Jurkat, Clone E6-1 (cell line): ENCODE measurements at regions not wholly inside any gene's neighbourhood (a gene's known extent, or its start where the extent isn't known, plus 50 kb on each side); places are given as distances from the start of the nearest gene placed in this dataset.
A peak's percentile ranks its signal among the peaks of the same experiment; 100 is the strongest.

Experiments used
- DNase-seq: peaks from one replicate; pipeline ENCODE4 v3.0.0-alpha.2; 2011; ENCODE audit warnings: low read depth, low spot score
- H3K4me3 ChIP-seq: 2 replicates; pipeline ENCODE4 v1.5.1; 2011; ENCODE audit warnings: mild to moderate bottlenecking, low read length, control low read depth, moderate library complexity

- DNase-seq: no peak
Measured at GRCh38 chr14:99038431-99038820, 233.6 kb downstream of the BCL11B start.

GRCh38 chr14:99039331-99040041, 232.5 kb downstream of the BCL11B start:
- no peak for DNase-seq

More at GRCh38 chr14:99038431-99038820, 233.6 kb downstream of the BCL11B start:
- no peak overlapping the region for H3K4me3 ChIP-seq

GRCh38 chr14:99040052-99040451, 231.9 kb downstream of the BCL11B start:
- no peak overlapping the region for H3K4me3 ChIP-seq
- DNase-seq: no peak

More at GRCh38 chr14:99039331-99040041, 232.5 kb downstream of the BCL11B start:
- no peak overlapping the region for H3K4me3 ChIP-seq

DNA sequence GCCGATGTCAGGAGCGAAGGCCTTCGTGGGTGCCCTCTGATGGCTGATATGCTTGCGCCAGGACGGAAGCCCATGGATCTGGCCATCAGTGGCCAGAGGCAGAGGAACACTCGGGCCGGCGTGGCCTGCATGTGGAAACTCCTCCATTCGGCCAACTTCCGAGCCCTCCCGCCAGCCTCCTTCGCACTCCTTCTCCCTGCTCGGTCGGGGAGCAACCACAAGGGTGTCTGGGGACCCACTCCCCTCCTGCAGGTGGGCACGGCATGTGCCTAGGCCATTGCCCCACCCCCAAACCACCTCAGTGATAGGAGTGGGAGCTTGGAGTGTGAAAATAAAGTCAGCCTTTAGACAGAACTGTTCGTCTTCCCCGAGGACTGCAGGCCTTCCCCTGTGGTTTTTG, 231.3 kb downstream of the BCL11B start:
- H3K4me3 ChIP-seq: no peak overlapping the region
- no peak for DNase-seq

GRCh38 chr14:99041141-99041819, 230.7 kb downstream of the BCL11B start:
- DNase-seq: no peak
- no peak overlapping the region for H3K4me3 ChIP-seq

GRCh38 chr14:99041820-99042174, 230.2 kb downstream of the BCL11B start:
- no peak for DNase-seq
- H3K4me3 ChIP-seq: no peak overlapping the region

DNA sequence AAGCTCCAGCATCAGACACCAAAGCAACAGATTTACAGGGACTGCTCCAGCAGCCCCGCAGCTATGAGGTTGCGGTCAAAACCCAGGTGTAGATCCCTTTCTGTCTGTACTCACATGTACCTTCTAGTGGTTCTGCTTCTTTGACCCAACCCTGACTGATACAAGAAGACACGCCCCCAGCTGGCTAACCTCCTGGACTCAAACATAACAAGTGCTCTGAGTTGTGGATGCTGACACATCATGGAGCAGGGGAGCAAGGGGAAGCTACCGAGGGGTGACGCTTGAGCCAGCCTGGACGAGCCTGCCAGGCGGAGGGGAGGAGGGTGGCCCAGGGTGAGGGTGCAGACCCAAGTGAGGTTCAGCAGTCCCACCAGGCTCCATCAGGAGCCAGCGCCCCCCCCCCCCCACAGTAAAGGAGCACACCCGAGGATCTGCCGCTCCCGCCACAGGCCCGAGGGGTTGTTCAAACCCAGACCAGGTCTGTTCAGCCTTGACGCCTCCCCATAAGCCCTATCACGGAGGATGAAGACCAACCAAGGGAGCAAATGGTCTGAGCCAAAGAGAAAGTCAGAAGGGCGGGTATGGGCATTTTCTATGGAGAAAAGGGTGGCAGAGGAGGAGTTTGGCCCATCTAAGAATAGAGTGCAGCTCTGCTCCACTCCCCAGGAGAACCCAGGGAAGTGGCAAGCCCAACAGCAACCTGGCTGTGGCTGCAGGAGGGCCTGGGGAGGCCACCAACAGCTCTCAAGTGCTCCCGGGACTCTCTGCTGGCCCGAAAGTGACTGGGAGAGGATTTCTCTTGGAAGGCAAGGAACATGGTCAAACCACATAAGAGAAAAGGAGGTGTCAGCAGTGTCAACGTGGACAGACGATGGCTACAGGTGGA, 229.4 kb downstream of the BCL11B start:
- no peak overlapping the region for H3K4me3 ChIP-seq
- no peak for DNase-seq

DNA sequence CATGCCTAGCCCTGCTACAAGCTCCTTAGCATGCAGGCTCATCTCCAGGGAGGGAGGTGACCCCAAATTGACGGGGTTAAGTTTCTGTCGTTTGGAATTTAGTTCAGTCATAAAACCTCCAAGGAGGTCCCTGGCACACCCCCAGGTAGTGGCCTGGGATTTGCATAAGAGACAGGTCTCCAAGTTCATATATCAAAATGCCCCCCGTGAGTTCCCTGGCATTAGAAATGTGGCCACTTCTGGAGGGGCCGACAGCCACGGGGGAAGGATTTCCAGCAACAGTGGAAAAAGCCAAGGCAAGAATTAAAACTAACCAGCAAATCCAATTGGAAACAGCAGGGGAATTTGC, 228.8 kb downstream of the BCL11B start:
- DNase-seq: no peak
- no peak overlapping the region for H3K4me3 ChIP-seq

DNA sequence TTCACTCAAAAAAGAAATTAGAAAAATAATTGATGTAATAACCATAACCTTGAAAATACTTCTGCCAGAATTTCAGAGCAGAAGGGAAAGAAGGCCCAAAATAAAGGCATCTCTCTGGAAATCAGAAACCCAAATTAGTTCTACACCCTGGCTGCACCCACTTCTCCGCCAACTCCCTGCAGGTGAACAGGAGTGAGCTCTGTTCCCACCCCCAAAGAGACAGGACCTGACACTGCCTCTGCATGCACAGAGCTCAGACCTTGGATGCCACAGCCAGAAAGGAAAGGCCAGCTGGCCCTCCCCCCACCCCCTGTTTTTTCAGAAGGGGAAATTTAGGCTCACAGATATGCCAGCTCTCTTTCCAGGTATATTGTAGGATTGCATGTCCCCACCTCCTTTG, 228.2 kb downstream of the BCL11B start:
- DNase-seq: no peak

DNA sequence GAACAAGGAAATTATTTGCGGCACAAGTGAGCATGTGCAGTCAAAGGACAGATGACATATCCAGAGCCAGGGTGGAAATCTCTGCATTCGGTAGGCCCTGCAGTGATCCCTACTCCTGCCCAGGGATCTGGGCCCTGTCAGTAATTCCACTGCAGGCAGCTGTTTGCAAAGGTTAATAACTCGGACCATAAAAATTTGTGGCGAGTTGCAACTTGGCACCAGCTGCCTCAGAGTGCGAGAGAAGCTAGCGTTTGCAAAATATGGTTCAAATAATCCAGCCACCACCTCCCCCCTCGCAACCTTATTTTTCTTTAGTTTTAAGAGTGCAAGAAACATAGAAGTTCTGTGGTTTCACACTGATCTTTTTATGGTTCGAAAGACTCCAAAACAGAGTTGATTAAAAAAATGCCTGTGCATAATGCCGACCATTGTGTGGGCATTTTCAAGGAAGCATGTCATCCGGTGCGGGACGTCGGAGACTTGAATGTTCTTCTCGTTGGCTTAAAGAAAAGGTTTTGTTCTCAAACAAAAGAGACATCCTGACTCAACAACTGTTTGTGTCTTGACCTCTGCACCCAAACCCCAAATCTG, 224.5 kb downstream of the BCL11B start:
- H3K4me3 ChIP-seq: no peak overlapping the region
- DNase-seq: no peak

More for the DNA sequence above, 228.2 kb downstream of the BCL11B start:
- no peak overlapping the region for H3K4me3 ChIP-seq

DNA sequence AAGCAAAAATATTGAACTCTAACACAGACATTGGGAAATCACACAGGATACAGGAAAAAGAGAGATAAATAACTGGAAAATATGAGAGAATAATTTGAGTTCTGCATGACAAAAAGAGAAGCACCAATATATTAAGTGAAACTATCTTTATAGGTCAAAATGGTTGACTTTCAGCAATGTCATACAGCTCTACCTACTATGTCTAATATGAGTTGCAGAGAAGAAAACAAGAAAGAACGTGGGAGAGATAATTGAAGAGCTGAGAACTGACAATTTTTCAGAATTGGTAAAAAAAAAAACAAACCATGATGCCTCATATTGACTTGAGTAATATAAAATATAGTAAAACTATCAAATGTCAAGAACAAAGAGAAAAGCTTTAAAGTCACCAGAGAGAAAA, 221.7 kb downstream of the BCL11B start:
- DNase-seq: no peak
- no peak overlapping the region for H3K4me3 ChIP-seq

- no peak for DNase-seq
- H3K4me3 ChIP-seq: no peak overlapping the region
Measured at GRCh38 chr14:99052467-99052866, 219.5 kb downstream of the BCL11B start.

DNA sequence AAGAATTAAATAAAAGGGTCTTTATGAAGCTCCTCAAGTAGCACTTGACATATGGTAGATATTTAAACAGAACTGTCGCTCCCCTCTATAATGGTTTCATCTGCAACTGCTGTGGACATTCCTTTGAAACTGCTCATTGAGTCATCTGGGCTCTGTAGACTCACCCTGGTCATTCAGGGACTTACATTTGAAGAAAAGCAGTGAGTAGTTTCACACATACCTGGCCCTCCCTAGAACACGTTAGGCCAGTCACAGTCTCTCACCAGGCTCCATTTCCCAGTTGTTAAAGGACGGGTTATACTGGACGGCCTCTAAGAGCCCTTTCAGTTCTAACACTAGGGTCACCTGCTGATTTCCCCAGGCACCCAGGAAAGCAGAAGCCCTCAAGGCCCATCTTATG, 217.0 kb downstream of the BCL11B start:
- no peak overlapping the region for H3K4me3 ChIP-seq
- DNase-seq: no peak

GRCh38 chr14:99055816-99056215, 216.2 kb downstream of the BCL11B start:
- peak; percentile 62 for DNase-seq
- H3K4me3 ChIP-seq: no peak overlapping the region

- H3K4me3 ChIP-seq: no peak overlapping the region
- no peak for DNase-seq
Measured at GRCh38 chr14:99057576-99058083, 214.4 kb downstream of the BCL11B start.

GRCh38 chr14:99058542-99058941, 213.5 kb downstream of the BCL11B start:
- no peak overlapping the region for H3K4me3 ChIP-seq
- DNase-seq: no peak

DNA sequence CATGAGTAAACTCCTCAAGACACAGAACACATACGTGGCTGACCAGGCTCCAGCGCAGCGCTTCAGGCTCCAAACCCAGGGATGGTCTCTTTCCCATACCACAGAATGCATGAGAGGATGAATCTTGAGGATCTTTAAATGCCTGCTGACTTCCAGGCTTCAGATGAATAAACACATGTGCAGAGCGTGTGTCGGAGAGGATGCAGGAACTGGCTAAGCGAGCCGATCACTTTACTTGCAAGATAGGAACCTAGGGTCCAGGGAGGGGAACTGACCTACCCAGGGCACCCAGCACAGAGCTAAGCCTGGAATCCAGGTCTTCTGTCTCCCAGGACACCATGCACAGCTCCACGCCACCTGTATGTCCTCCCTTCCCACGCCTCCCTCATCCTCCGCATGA, 209.8 kb downstream of the BCL11B start:
- no peak overlapping the region for H3K4me3 ChIP-seq
- DNase-seq: no peak

- no peak overlapping the region for H3K4me3 ChIP-seq
- DNase-seq: no peak
Measured at GRCh38 chr14:99062772-99063418, 209.1 kb downstream of the BCL11B start.

DNA sequence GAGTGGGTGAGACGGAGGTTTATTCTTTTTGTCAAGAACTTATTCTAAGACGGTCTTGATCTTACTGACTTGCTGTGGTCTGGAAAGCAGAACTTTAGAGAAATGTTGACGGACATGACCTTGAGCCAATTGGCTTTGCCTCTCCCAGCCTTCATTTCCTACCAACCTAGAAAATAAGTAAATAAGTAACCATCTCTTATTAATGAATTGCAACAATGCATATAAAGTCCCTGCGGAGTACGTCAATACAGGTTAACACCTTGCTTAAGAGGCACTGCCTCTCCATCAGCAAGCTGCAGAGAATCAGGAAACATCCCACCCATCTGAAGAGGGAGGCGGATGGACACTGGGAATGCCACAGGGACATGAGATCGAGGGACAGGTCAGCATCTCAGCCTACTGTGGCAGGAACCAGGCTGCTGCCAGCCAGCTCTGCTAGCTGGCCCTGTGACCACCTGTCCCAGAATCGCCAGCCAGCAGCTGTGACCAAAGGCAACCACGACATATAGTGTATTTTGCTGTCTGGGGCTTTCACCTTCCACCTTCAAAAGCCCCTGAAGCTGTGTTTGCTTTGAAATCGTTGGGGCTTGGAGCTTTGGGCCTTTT, 208.3 kb downstream of the BCL11B start:
- H3K4me3 ChIP-seq: no peak overlapping the region
- no peak for DNase-seq
